DND-41 (cell line): ENCODE measurements at regions not wholly inside any gene's neighbourhood (a gene's known extent, or its start where the extent isn't known, plus 50 kb on each side); places are given as distances from the start of the nearest gene placed in this dataset.

Experiments
- CTCF ChIP-seq: IDR thresholded peaks from 2 replicates; pipeline ENCODE4 v1.5.1; 2012; ENCODE audit warnings: borderline replicate concordance, low read length, moderate library complexity, mild to moderate bottlenecking; ENCODE audit not compliant: poor library complexity, severe bottlenecking; ENCODE audit errors: extremely low read depth
- EZH2 ChIP-seq: IDR thresholded peaks from 3 replicates; pipeline ENCODE4 v1.6.1; 2012; ENCODE audit warnings: borderline replicate concordance, low read depth, mild to moderate bottlenecking, moderate library complexity, low read length, inconsistent platforms; ENCODE audit not compliant: severe bottlenecking

GRCh38 chr21:41589620-41590175, 81.7 kb upstream of the TMPRSS2 start:
- TF ChIP-seq CTCF = no peak
- no peak for TF ChIP-seq EZH2
